ENCODE measurements at regions not wholly inside any gene's neighbourhood (a gene's known extent, or its start where the extent isn't known, plus 50 kb on each side); places are given as distances from the start of the nearest gene placed in this dataset.

- TF ChIP-seq, protein P1, sequence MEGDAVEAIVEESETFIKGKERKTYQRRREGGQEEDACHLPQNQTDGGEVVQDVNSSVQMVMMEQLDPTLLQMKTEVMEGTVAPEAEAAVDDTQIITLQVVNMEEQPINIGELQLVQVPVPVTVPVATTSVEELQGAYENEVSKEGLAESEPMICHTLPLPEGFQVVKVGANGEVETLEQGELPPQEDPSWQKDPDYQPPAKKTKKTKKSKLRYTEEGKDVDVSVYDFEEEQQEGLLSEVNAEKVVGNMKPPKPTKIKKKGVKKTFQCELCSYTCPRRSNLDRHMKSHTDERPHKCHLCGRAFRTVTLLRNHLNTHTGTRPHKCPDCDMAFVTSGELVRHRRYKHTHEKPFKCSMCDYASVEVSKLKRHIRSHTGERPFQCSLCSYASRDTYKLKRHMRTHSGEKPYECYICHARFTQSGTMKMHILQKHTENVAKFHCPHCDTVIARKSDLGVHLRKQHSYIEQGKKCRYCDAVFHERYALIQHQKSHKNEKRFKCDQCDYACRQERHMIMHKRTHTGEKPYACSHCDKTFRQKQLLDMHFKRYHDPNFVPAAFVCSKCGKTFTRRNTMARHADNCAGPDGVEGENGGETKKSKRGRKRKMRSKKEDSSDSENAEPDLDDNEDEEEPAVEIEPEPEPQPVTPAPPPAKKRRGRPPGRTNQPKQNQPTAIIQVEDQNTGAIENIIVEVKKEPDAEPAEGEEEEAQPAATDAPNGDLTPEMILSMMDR (IDR thresholded peaks at IDR 0.05; ENCODE audit: low read depth, low read length): no peak
- Histone ChIP-seq H3K27me3 (no peaks in the 10 kb centered on the region), H3K36me3 (no peaks in the 10 kb centered on the region), H3K9me3 (no peaks in the 10 kb centered on the region), H3K4me1 (no peaks in the 10 kb centered on the region), H3K4me3 (ENCODE audit: low read depth, low read length) (no peak overlapping the region)
- no peak for DNase-seq
Observed at GRCh38 chr13:20351281-20352022, 119.3 kb upstream of the GJB6 start.

DNA sequence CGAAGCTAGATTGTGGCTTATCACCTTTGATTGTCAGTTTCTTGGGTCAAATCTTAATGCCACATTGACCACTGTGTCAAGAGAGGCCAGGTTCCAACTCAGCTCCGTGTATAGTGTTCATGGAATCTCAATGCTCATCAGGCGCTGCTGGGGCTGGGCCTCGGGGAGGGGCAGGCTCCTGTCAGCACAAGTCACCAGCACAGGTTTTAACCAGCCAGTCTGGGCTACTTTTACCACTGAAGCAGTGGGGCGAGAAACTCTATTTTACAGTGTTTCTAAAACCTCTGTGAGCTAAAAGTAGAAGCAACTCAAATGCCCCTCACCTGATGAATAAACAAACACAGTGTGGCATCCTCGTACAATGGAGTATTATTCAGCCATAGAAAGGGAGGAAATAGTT is 118.7 kb upstream of the GJB6 start:
- no peak for DNase-seq
- Histone ChIP-seq H3K36me3 (no peaks in the 10 kb centered on the region), H3K9me3 (no peaks in the 10 kb centered on the region), H3K27me3 (no peaks in the 10 kb centered on the region), H3K4me1 (no peaks in the 10 kb centered on the region), H3K4me3 (ENCODE audit: low read depth, low read length) (no peak overlapping the region)
- TF ChIP-seq, protein P1 (IDR thresholded peaks at IDR 0.05; ENCODE audit: low read depth, low read length): no peak

GRCh38 chr13:20350382-20350763 is 118.3 kb upstream of the GJB6 start:
- Histone ChIP-seq H3K9me3 (no peaks in the 10 kb centered on the region), H3K4me3 (ENCODE audit: low read depth, low read length) (no peak overlapping the region), H3K4me1 (no peaks in the 10 kb centered on the region), H3K27me3 (no peaks in the 10 kb centered on the region), H3K36me3 (no peaks in the 10 kb centered on the region)
- DNase-seq: no peak
- TF ChIP-seq, protein P1 (IDR thresholded peaks at IDR 0.05; ENCODE audit: low read depth, low read length): no peak

- no peak for DNase-seq
- TF ChIP-seq, protein P1 (IDR thresholded peaks at IDR 0.05; ENCODE audit: low read depth, low read length): no peak
- Histone ChIP-seq H3K27me3 (no peaks in the 10 kb centered on the region), H3K9me3 (no peaks in the 10 kb centered on the region), H3K4me1 (no peaks in the 10 kb centered on the region), H3K4me3 (ENCODE audit: low read depth, low read length) (no peak overlapping the region), H3K36me3 (no peaks in the 10 kb centered on the region)
Observed at GRCh38 chr13:20349564-20350381, 117.7 kb upstream of the GJB6 start.

GRCh38 chr13:20348645-20349408 is 116.7 kb upstream of the GJB6 start:
- no peak for DNase-seq
- H3K9me3 ChIP-seq: no peaks in the 10 kb centered on the region
- H3K4me1 ChIP-seq: no peaks in the 10 kb centered on the region
- TF ChIP-seq, protein P1 (IDR thresholded peaks at IDR 0.05; ENCODE audit: low read depth, low read length): no peak
- no peak overlapping the region for H3K4me3 ChIP-seq (ENCODE audit: low read depth, low read length)
- no peaks in the 10 kb centered on the region for H3K27me3 ChIP-seq
- no peaks in the 10 kb centered on the region for H3K36me3 ChIP-seq

Data from BE2C (cell line).